ENCODE measurements at regions not wholly inside any gene's neighbourhood (a gene's known extent, or its start where the extent isn't known, plus 50 kb on each side); places are given as distances from the start of the nearest gene placed in this dataset.

GRCh38 chr7:46315891-46316290 is 394.8 kb upstream of the IGFBP3 start:
- no peak for DNase-seq
- Histone ChIP-seq H3K36me3 (no peaks in the 10 kb centered on the region), H3K27me3 (no peaks in the 10 kb centered on the region), H3K4me3 (replicated peaks in 1 of 3) (no peak overlapping the region), H3K9me3 (no peaks in the 10 kb centered on the region), H3K27ac (no peak overlapping the region), H3K4me1 (no peaks in the 10 kb centered on the region)
- TF ChIP-seq POLR2A (IDR thresholded peaks at IDR 0.05), result no peak
- TF ChIP-seq, protein P1, sequence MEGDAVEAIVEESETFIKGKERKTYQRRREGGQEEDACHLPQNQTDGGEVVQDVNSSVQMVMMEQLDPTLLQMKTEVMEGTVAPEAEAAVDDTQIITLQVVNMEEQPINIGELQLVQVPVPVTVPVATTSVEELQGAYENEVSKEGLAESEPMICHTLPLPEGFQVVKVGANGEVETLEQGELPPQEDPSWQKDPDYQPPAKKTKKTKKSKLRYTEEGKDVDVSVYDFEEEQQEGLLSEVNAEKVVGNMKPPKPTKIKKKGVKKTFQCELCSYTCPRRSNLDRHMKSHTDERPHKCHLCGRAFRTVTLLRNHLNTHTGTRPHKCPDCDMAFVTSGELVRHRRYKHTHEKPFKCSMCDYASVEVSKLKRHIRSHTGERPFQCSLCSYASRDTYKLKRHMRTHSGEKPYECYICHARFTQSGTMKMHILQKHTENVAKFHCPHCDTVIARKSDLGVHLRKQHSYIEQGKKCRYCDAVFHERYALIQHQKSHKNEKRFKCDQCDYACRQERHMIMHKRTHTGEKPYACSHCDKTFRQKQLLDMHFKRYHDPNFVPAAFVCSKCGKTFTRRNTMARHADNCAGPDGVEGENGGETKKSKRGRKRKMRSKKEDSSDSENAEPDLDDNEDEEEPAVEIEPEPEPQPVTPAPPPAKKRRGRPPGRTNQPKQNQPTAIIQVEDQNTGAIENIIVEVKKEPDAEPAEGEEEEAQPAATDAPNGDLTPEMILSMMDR (IDR thresholded peaks at IDR 0.05), result no peak
- WGBS, 2 donors, result 81 to 83% methylated on average over 5 of the region's 5 CpGs
- intact Hi-C loops (cut with DNase I), result no loop called here

DNA sequence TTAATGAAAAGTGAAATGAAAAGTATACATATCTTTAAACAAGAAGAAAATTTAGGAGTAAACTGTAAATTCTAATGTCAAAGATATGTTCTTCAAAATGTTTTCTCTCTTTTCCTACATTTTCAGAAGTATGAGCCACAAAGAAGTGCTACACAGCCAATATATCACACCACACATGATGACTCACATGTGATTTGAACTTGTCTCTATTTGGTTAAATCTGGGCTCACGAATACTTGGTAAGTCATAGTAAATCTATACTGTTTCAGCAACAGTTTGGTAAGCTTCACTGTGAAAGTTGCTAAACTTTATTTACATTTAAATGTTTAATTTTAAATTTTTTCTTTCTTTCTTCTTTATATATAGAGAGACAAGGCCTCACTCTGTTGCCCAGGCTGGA is 380.6 kb upstream of the IGFBP3 start:
- H3K36me3 ChIP-seq, result no peaks in the 10 kb centered on the region
- intact Hi-C loops (cut with DNase I), result no loop called here
- 79 to 88% methylated on average over 1 of the region's 1 CpG for WGBS, 2 donors

DNA sequence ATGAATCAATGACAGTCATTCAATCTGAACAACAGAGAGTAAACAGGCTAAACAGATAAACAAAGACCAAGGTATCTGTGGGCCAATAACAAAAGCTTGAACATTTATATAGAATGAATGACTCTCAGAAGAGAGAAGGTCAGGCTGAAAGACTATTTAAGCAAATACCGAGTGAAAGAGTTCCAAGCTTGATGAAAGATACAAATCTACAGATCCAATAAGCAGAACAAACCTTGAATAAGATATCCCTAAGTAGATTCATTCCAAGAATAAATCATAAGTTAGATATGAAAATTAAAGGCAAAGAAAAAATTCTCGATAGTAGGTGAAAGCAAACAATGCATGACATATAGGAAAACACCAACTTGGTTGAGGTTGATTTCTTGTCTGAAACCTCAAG is 376.4 kb upstream of the IGFBP3 start:
- Histone ChIP-seq H3K27ac (no peak overlapping the region), H3K27me3 (no peaks in the 10 kb centered on the region), H3K4me3 (replicated peaks in 1 of 3) (no peak overlapping the region), H3K4me1 (no peaks in the 10 kb centered on the region), H3K9me3 (no peaks in the 10 kb centered on the region), H3K36me3 (no peaks in the 10 kb centered on the region)
- WGBS, 2 donors, result 92 to 96% methylated on average over 2 of the region's 2 CpGs
- no peak for DNase-seq
- TF ChIP-seq POLR2A (IDR thresholded peaks at IDR 0.05), result no peak
- intact Hi-C loops (cut with DNase I), result no loop called here

More for the DNA sequence above, 380.6 kb upstream of the IGFBP3 start:
- no peak for DNase-seq
- no peak overlapping the region for H3K4me3 ChIP-seq (replicated peaks in 1 of 3)
- H3K27ac ChIP-seq, result no peak overlapping the region
- TF ChIP-seq, protein P1 (IDR thresholded peaks at IDR 0.05), result no peak
- no peak for TF ChIP-seq POLR2A (IDR thresholded peaks at IDR 0.05)
- no peaks in the 10 kb centered on the region for H3K4me1 ChIP-seq
- H3K9me3 ChIP-seq, result no peaks in the 10 kb centered on the region
- H3K27me3 ChIP-seq, result no peaks in the 10 kb centered on the region

- 96 to 98% methylated on average over 1 of the region's 1 CpG for WGBS, 2 donors
- no peak overlapping the region for H3K4me3 ChIP-seq (replicated peaks in 1 of 3)
- TF ChIP-seq POLR2A (IDR thresholded peaks at IDR 0.05), result no peak
- TF ChIP-seq, protein P1 (IDR thresholded peaks at IDR 0.05), result no peak
- DNase-seq, result no peak
- no peaks in the 10 kb centered on the region for H3K27me3 ChIP-seq
- no peak overlapping the region for H3K27ac ChIP-seq
- no peaks in the 10 kb centered on the region for H3K36me3 ChIP-seq
- no peaks in the 10 kb centered on the region for H3K9me3 ChIP-seq
- no peaks in the 10 kb centered on the region for H3K4me1 ChIP-seq
- intact Hi-C loops (cut with DNase I), result no loop called here
These were observed 375.5 kb upstream of the IGFBP3 start for GRCh38 chr7:46296526-46296925.

DNA sequence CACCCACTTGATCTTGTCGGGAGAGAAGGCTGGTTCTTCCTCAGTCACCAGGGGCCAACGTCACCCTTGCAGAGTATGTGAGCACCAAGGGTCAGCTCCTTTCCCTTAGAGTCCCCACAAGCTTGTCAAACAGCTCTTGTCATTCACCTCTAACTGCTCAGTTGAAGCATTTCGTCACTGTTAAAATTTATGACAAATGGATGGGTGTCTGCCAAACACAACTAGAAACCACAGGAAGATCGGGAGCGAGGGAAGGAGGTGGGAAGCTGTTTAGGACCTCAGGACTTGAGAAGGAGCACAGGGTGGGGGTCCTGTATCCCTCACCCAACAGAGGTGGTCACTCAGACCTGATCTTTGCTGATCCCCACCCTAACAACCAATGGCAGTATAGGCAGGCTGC is 373.3 kb upstream of the IGFBP3 start:
- H3K36me3 ChIP-seq, result no peaks in the 10 kb centered on the region
- peaks cover 0 to 8% of the 10 kb centered on the region in 2 donors for H3K4me1 ChIP-seq
- 77 to 94% methylated on average over 5 of the region's 5 CpGs for WGBS, 2 donors
- intact Hi-C loops (cut with DNase I), result no loop called here
- TF ChIP-seq POLR2A (IDR thresholded peaks at IDR 0.05), result no peak
- TF ChIP-seq, protein P1 (IDR thresholded peaks at IDR 0.05), result no peak
- H3K27me3 ChIP-seq, result no peaks in the 10 kb centered on the region
- H3K4me3 ChIP-seq (replicated peaks in 1 of 3), result no peak overlapping the region
- no peak for DNase-seq
- no peak overlapping the region for H3K27ac ChIP-seq
- no peaks in the 10 kb centered on the region for H3K9me3 ChIP-seq

GRCh38 chr7:46292741-46293140 is 371.7 kb upstream of the IGFBP3 start:
- H3K27ac ChIP-seq, result no peak overlapping the region
- peaks cover 0 to 8% of the 10 kb centered on the region in 2 donors for H3K4me1 ChIP-seq

More at GRCh38 chr7:46292741-46293140, 371.7 kb upstream of the IGFBP3 start:
- TF ChIP-seq, protein P1 (IDR thresholded peaks at IDR 0.05), result no peak
- no peak for TF ChIP-seq POLR2A (IDR thresholded peaks at IDR 0.05)
- Histone ChIP-seq H3K27me3 (no peaks in the 10 kb centered on the region), H3K9me3 (no peaks in the 10 kb centered on the region), H3K36me3 (no peaks in the 10 kb centered on the region), H3K4me3 (replicated peaks in 1 of 3) (no peak overlapping the region)
- DNase-seq, result no peak
- intact Hi-C loops (cut with DNase I), result no loop called here
- 86 to 96% methylated on average over 7 of the region's 7 CpGs for WGBS, 2 donors

Data from thyroid gland (tissue), 4 donors.